NB4 (cell line): ENCODE measurements at regions not wholly inside any gene's neighbourhood (a gene's known extent, or its start where the extent isn't known, plus 50 kb on each side); places are given as distances from the start of the nearest gene placed in this dataset.
"Not testable (repeated sequence)": the region's sequence is repeated elsewhere in the genome, so short reads cannot be mapped to it uniquely, and the experiment has no call there.

ENCODE experiments used
- DNase-seq: peaks from one replicate; pipeline ENCODE4 v3.0.0; 2010; ENCODE audit warnings: low read depth
- H3K4me3 ChIP-seq: one replicate; pipeline ENCODE4 v1.5.1; 2011; ENCODE audit warnings: mild to moderate bottlenecking, low read depth, low read length, moderate library complexity
- CTCF ChIP-seq: IDR thresholded peaks from one replicate; pipeline ENCODE4 v1.5.1; 2012; ENCODE audit warnings: low read depth, low read length
- MAX ChIP-seq: IDR thresholded peaks from 2 replicates; pipeline ENCODE4 v1.6.1; 2011; ENCODE audit warnings: low read depth, low read length
- MYC ChIP-seq: IDR thresholded peaks from 2 replicates; pipeline ENCODE4 v1.6.1; 2011; ENCODE audit warnings: low read depth, low read length
- POLR2A ChIP-seq: IDR thresholded peaks from 2 replicates; pipeline ENCODE4 v1.6.1; 2011; ENCODE audit warnings: mild to moderate bottlenecking; ENCODE audit not compliant: insufficient read length; ENCODE audit errors: extremely low read depth

GRCh38 chr13:91248249-91248648 is 99.2 kb upstream of the MIR17HG start:
- no peak for DNase-seq
- H3K4me3 ChIP-seq: no peak overlapping the region
- no peak for TF ChIP-seq MAX
- TF ChIP-seq POLR2A: no peak
- no peak for TF ChIP-seq MYC
- no peak for TF ChIP-seq CTCF

GRCh38 chr13:91249370-91249769 is 98.1 kb upstream of the MIR17HG start:
- TF ChIP-seq POLR2A (no peak), CTCF (no peak), MYC (no peak), MAX (no peak)
- no peak for DNase-seq
- H3K4me3 ChIP-seq: no peak overlapping the region

GRCh38 chr13:91249861-91250260 is 97.6 kb upstream of the MIR17HG start:
- no peak for DNase-seq
- no peak for TF ChIP-seq CTCF

GRCh38 chr13:91251573-91251972 is 95.9 kb upstream of the MIR17HG start:
- H3K4me3 ChIP-seq, DNase-seq: not testable (repeated sequence)

More at GRCh38 chr13:91249861-91250260, 97.6 kb upstream of the MIR17HG start:
- no peak overlapping the region for H3K4me3 ChIP-seq

GRCh38 chr13:91264484-91264883 is 83.0 kb upstream of the MIR17HG start:
- no peak overlapping the region for H3K4me3 ChIP-seq
- no peak for DNase-seq
- TF ChIP-seq MYC (no peak), MAX (no peak), POLR2A (no peak), CTCF (no peak)

- TF ChIP-seq CTCF: no peak
- TF ChIP-seq POLR2A: no peak
- no peak for TF ChIP-seq MYC
- TF ChIP-seq MAX: no peak
- DNase-seq: no peak
- no peak overlapping the region for H3K4me3 ChIP-seq
These were observed 78.2 kb upstream of the MIR17HG start for GRCh38 chr13:91269237-91269636.

GRCh38 chr13:91270031-91270430 is 77.5 kb upstream of the MIR17HG start:
- no peak for TF ChIP-seq POLR2A
- TF ChIP-seq MAX: no peak
- no peak for TF ChIP-seq CTCF
- no peak for TF ChIP-seq MYC
- no peak for DNase-seq
- no peak overlapping the region for H3K4me3 ChIP-seq
